IMR-90 (cell line): ENCODE measurements at regions not wholly inside any gene's neighbourhood (a gene's known extent, or its start where the extent isn't known, plus 50 kb on each side); places are given as distances from the start of the nearest gene placed in this dataset.

Source experiments
- ATAC-seq: fragments of 200-7000 bp; cut with Tn5 transposase; 2 replicates; pipeline ENCODE4 v1.9.1; 2020; ENCODE audit warnings: low read depth, mild to moderate bottlenecking, moderate library complexity
- BruUV-seq: library from RNA; stranded (reverse); fragments of 400-500 nt; replicated peaks from 2 replicates; lab custom pipeline; 2021; lab: Mats Ljungman, UMichigan
- CTCF ChIA-PET: fragments of 300-600 bp; formaldehyde crosslinking; extraction: SDS; loops from one replicate; lab custom pipeline; 2021; ENCODE audit warnings: antibody characterized with exemption; lab: Yijun Ruan, JAX
- POLR2A ChIA-PET: fragments of 300-600 bp; sonication (Branson Sonifier 250); formaldehyde crosslinking; loops from one replicate; lab custom pipeline; 2022; ENCODE audit warnings: antibody characterized with exemption; ENCODE audit not compliant: unreplicated experiment; lab: Charles Lee
- DNase-seq: peaks from one replicate; pipeline ENCODE4 v3.0.0; 2013
- H2AFZ ChIP-seq: replicated peaks from 2 replicates; pipeline ENCODE3; 2013; ENCODE audit warnings: low read length, mild to moderate bottlenecking; ENCODE audit not compliant: poor library complexity
- H2AK5ac ChIP-seq: 2 replicates; pipeline ENCODE4 v1.6.1; 2013; ENCODE audit warnings: low read depth, low read length, inconsistent platforms
- H2AK9ac ChIP-seq: replicated peaks from 2 replicates; pipeline ENCODE3; 2013; ENCODE audit warnings: mild to moderate bottlenecking, low read depth, low read length, moderate library complexity; ENCODE audit not compliant: poor library complexity
- H2BK120ac ChIP-seq: 2 replicates; pipeline ENCODE4 v1.6.1; 2013; ENCODE audit warnings: low read depth, low read length, inconsistent platforms
- H2BK15ac ChIP-seq: 3 replicates; pipeline ENCODE4 v1.6.1; 2013; ENCODE audit warnings: low read depth, low read length, inconsistent platforms
- H2BK20ac ChIP-seq: 2 replicates; pipeline ENCODE4 v1.6.1; 2013; ENCODE audit warnings: low read depth, mild to moderate bottlenecking, inconsistent platforms, low read length, moderate library complexity
- H2BK5ac ChIP-seq: 2 replicates; pipeline ENCODE4 v1.6.1; 2013; ENCODE audit warnings: mild to moderate bottlenecking, low read depth, low read length, inconsistent platforms; ENCODE audit not compliant: poor library complexity, severe bottlenecking
- H3K14ac ChIP-seq: replicated peaks from 2 replicates; pipeline ENCODE4 v1.6.1; 2013; ENCODE audit warnings: low read depth, low read length, inconsistent platforms
- H3K18ac ChIP-seq: 2 replicates; pipeline ENCODE4 v1.6.1; 2013; ENCODE audit warnings: low read depth, low read length, control low read depth
- H3K23ac ChIP-seq: 2 replicates; pipeline ENCODE4 v1.6.1; 2013; ENCODE audit warnings: low read depth, low read length, inconsistent platforms
- H3K27ac ChIP-seq: 2 replicates; pipeline ENCODE4 v1.5.1; 2013; ENCODE audit warnings: mild to moderate bottlenecking, control low read depth, low read length; ENCODE audit not compliant: insufficient read depth
- H3K27me3 ChIP-seq: 2 replicates; pipeline ENCODE4 v1.6.1; 2013; ENCODE audit warnings: low read length; ENCODE audit not compliant: control insufficient read depth, insufficient read depth
- H3K36me3 ChIP-seq: 2 replicates; pipeline ENCODE4 v1.6.1; 2013; ENCODE audit warnings: low read length, mixed read lengths; ENCODE audit not compliant: control insufficient read depth, insufficient read depth
- H3K4ac ChIP-seq: 2 replicates; pipeline ENCODE4 v1.6.1; 2013; ENCODE audit warnings: low read depth, low read length, inconsistent platforms
- H3K4me1 ChIP-seq: 2 replicates; pipeline ENCODE4 v1.6.1; 2013; ENCODE audit warnings: low read length, mixed read lengths; ENCODE audit not compliant: control insufficient read depth, insufficient read depth
- H3K4me2 ChIP-seq: 2 replicates; pipeline ENCODE4 v1.6.1; 2013; ENCODE audit warnings: low read depth, mild to moderate bottlenecking, control low read depth, low read length, moderate library complexity
- H3K4me3 ChIP-seq: 2 replicates; pipeline ENCODE4 v1.5.1; 2013; ENCODE audit warnings: low read depth, mild to moderate bottlenecking, control low read depth, low read length, moderate library complexity; ENCODE audit not compliant: insufficient read depth
- H3K56ac ChIP-seq: 2 replicates; pipeline ENCODE4 v1.6.1; 2013; ENCODE audit warnings: low read length, inconsistent platforms; ENCODE audit not compliant: insufficient read depth; ENCODE audit errors: extremely low read depth
- H3K79me1 ChIP-seq, 2 experiments: 2 replicates each; pipeline ENCODE4 v1.6.1; 2013; ENCODE audit warnings: low read length in 2 of 2, inconsistent platforms in 1 of 2, low read depth in 1 of 2
- H3K9ac ChIP-seq: 2 replicates; pipeline ENCODE4 v1.6.1; 2013; ENCODE audit warnings: low read depth, low read length, control low read depth
- H3K9me1 ChIP-seq: 2 replicates; pipeline ENCODE4 v1.6.1; 2013; ENCODE audit warnings: low read length, inconsistent platforms; ENCODE audit not compliant: insufficient read depth
- H3K9me3 ChIP-seq: 2 replicates; pipeline ENCODE4 v1.6.1; 2013; ENCODE audit warnings: low read length; ENCODE audit not compliant: control insufficient read depth, insufficient read depth
- H4K20me1 ChIP-seq: 2 replicates; pipeline ENCODE4 v1.6.1; 2013; ENCODE audit warnings: low read length, inconsistent platforms; ENCODE audit not compliant: insufficient read depth
- H4K5ac ChIP-seq: 2 replicates; pipeline ENCODE4 v1.6.1; 2013; ENCODE audit warnings: mild to moderate bottlenecking, low read depth, low read length, control low read depth
- H4K8ac ChIP-seq, 2 experiments: 2 replicates each; pipeline ENCODE4 v1.6.1; 2013; ENCODE audit warnings: low read depth in 2 of 2, low read length in 2 of 2, control low read depth in 1 of 2, inconsistent platforms in 1 of 2
- H4K91ac ChIP-seq: 2 replicates; pipeline ENCODE4 v1.6.1; 2013; ENCODE audit warnings: low read depth, low read length, inconsistent platforms; ENCODE audit not compliant: insufficient read depth
- BHLHE40 ChIP-seq: fragments of 150-350 bp; IDR thresholded peaks from 2 replicates; pipeline ENCODE4 v1.6.1; 2016; ENCODE audit warnings: mild to moderate bottlenecking, low read depth, low read length
- CEBPB ChIP-seq: IDR thresholded peaks from 2 replicates; pipeline ENCODE4 v1.6.1; 2012; ENCODE audit warnings: low read depth, low read length, improper control_type of control experiment
- CHD1 ChIP-seq: IDR thresholded peaks from 2 replicates; pipeline ENCODE4 v1.6.1; 2012; ENCODE audit warnings: low read depth, low read length, improper control_type of control experiment
- CTCF ChIP-seq: conservative IDR thresholded peaks from 2 replicates; pipeline ENCODE4 v1.5.1; 2012; ENCODE audit warnings: mild to moderate bottlenecking, low read depth, low read length, improper control_type of control experiment
- ELK1 ChIP-seq: fragments of 150-350 bp; IDR thresholded peaks from 2 replicates; pipeline ENCODE4 v1.6.1; 2016; ENCODE audit warnings: low read depth, mild to moderate bottlenecking, low read length, moderate library complexity, borderline replicate concordance
- FOS ChIP-seq: fragments of 150-350 bp; IDR thresholded peaks from 2 replicates; pipeline ENCODE4 v1.6.1; 2016; ENCODE audit warnings: low read depth, low read length
- MAFK ChIP-seq: IDR thresholded peaks from 2 replicates; pipeline ENCODE4 v1.6.1; 2012; ENCODE audit warnings: low read depth, low read length, improper control_type of control experiment
- MXI1 ChIP-seq: IDR thresholded peaks from 2 replicates; pipeline ENCODE4 v1.6.1; 2012; ENCODE audit warnings: low read depth, mild to moderate bottlenecking, low read length, moderate library complexity, borderline replicate concordance
- NFE2L2 ChIP-seq: fragments of 150-350 bp; IDR thresholded peaks from 2 replicates; pipeline ENCODE4 v1.6.1; 2016; ENCODE audit warnings: low read depth, mild to moderate bottlenecking, low read length
- POLR2A ChIP-seq: IDR thresholded peaks from 2 replicates; pipeline ENCODE4 v1.6.1; 2012; ENCODE audit warnings: mild to moderate bottlenecking, low read depth, low read length
- RCOR1 ChIP-seq: IDR thresholded peaks from 2 replicates; pipeline ENCODE4 v1.6.1; 2012; ENCODE audit warnings: mild to moderate bottlenecking, low read length, improper control_type of control experiment; ENCODE audit not compliant: insufficient replicate concordance
- RFX5 ChIP-seq: IDR thresholded peaks from 2 replicates; pipeline ENCODE4 v1.8.0; 2012; ENCODE audit warnings: low read depth, mild to moderate bottlenecking, low read length, moderate library complexity
- SMC3 ChIP-seq: fragments of 150-350 bp; IDR thresholded peaks from 2 replicates; pipeline ENCODE4 v1.6.1; 2016; ENCODE audit warnings: low read depth, mild to moderate bottlenecking, antibody characterized with exemption, low read length, moderate library complexity
- USF2 ChIP-seq: fragments of 150-350 bp; IDR thresholded peaks from 2 replicates; pipeline ENCODE4 v1.6.1; 2017; ENCODE audit warnings: mild to moderate bottlenecking, antibody characterized with exemption, low read length, low read depth
- dilution Hi-C: fragments of 300-500 bp; cut with HindIII; formaldehyde crosslinking; loops from one replicate; pipeline ENCODE4 v1.14.3; 2018; ENCODE audit warnings: low sequenced_read_pairs; ENCODE audit not compliant: unreplicated experiment
- in situ Hi-C: fragments of 300-500 bp; cut with MboI; formaldehyde crosslinking; loops from 3 replicates; pipeline ENCODE4 v1.14.3; 2019; ENCODE audit warnings: low sequenced_read_pairs, inconsistent platforms, mixed read lengths
- intact Hi-C: fragments of 100-400 bp; cut with micrococcal nuclease; formaldehyde crosslinking; loops from 2 replicates; pipeline ENCODE4 v1.10.0; 2022

GRCh38 chr4:33054161-33054560, 2334.0 kb downstream of the PCDH7 start:
- H3K4ac ChIP-seq = no peak overlapping the region
- no peaks in the 10 kb centered on the region for H3K27me3 ChIP-seq
- ChIA-PET CTCF (no interaction called here), POLR2A (no interaction called here)
- no peak overlapping the region for H2AFZ ChIP-seq
- H3K4me2 ChIP-seq = no peak overlapping the region
- H2BK5ac ChIP-seq = no peak overlapping the region
- intact Hi-C loops = no loop called here
- no peak overlapping the region for H2BK120ac ChIP-seq
- H2BK15ac ChIP-seq = no peak overlapping the region
- TF ChIP-seq FOS = no peak
- no peak for TF ChIP-seq MAFK
- TF ChIP-seq CTCF = no peak
- no peak for TF ChIP-seq RCOR1
- no peak for TF ChIP-seq SMC3
- no peak for TF ChIP-seq NFE2L2
- TF ChIP-seq MXI1 = no peak
- no peak for TF ChIP-seq CEBPB
- no peak for TF ChIP-seq CHD1
- TF ChIP-seq ELK1 = no peak
- TF ChIP-seq USF2 = no peak
- no peak for TF ChIP-seq POLR2A
- TF ChIP-seq BHLHE40 = no peak
- no peak for TF ChIP-seq RFX5
- no peak for DNase-seq
- H3K27ac ChIP-seq = no peak overlapping the region
- no peak overlapping the region for H2AK9ac ChIP-seq
- no peak overlapping the region for H3K56ac ChIP-seq
- no TSS peak for BruUV-seq
- no peak overlapping the region for H4K8ac ChIP-seq
- H3K36me3 ChIP-seq = no peaks in the 10 kb centered on the region
- no peak overlapping the region for H3K23ac ChIP-seq
- H2BK20ac ChIP-seq = no peak overlapping the region
- no peaks in the 10 kb centered on the region for H4K20me1 ChIP-seq
- no peaks in the 10 kb centered on the region for H3K9me1 ChIP-seq
- no peaks in the 10 kb centered on the region for H3K79me1 ChIP-seq
- no peak overlapping the region for H2AK5ac ChIP-seq
- dilution Hi-C loops = no loop called here
- no peak overlapping the region for H3K4me3 ChIP-seq
- H3K14ac ChIP-seq = no peak overlapping the region
- no peaks in the 10 kb centered on the region for H3K4me1 ChIP-seq
- in situ Hi-C loops = no loop called here
- ATAC-seq = no peak
- H3K9ac ChIP-seq = no peak overlapping the region
- no peak overlapping the region for H4K91ac ChIP-seq
- H3K18ac ChIP-seq = no peak overlapping the region
- H4K5ac ChIP-seq = no peak overlapping the region
- H3K9me3 ChIP-seq = no peaks in the 10 kb centered on the region
